Upper lobe of right lung (tissue), 1 donor: ENCODE measurements at regions not wholly inside any gene's neighbourhood (a gene's known extent, or its start where the extent isn't known, plus 50 kb on each side); places are given as distances from the start of the nearest gene placed in this dataset.

ENCODE experiments used
- ATAC-seq: fragments of 200-7000 bp; cut with Tn5 transposase; one replicate; pipeline ENCODE4 v1.9.1; 2020; ENCODE audit warnings: mild to moderate bottlenecking, moderate library complexity
- DNase-seq: peaks from one replicate; pipeline ENCODE4 v3.0.0-alpha.2; 2020
- H3K27ac ChIP-seq: fragments of 200-600 bp; one replicate; pipeline ENCODE4 v1.8.0; 2022
- H3K27me3 ChIP-seq: fragments of 200-600 bp; one replicate; pipeline ENCODE4 v1.8.0; 2022; ENCODE audit warnings: mild to moderate bottlenecking
- H3K36me3 ChIP-seq: fragments of 200-600 bp; one replicate; pipeline ENCODE4 v1.8.0; 2022
- H3K4me1 ChIP-seq: fragments of 200-600 bp; one replicate; pipeline ENCODE4 v1.8.0; 2022
- H3K4me3 ChIP-seq: fragments of 200-600 bp; one replicate; pipeline ENCODE4 v1.8.0; 2022; ENCODE audit warnings: mild to moderate bottlenecking
- H3K9me3 ChIP-seq: fragments of 200-600 bp; one replicate; pipeline ENCODE4 v1.8.0; 2022
- CTCF ChIP-seq: fragments of 200-600 bp; IDR thresholded peaks from one replicate; pipeline ENCODE4 v1.8.0; 2022; ENCODE audit warnings: antibody characterized with exemption
- intact Hi-C: fragments of 100-400 bp; cut with DNase I; formaldehyde crosslinking; loops from one replicate; pipeline ENCODE4 v1.11.0; 2022
- donor health status: DM: no; HTN: yes; CAD: no; lungs with severe emphysema.

- H3K36me3 ChIP-seq: no peaks in the 10 kb centered on the region
- no peak for TF ChIP-seq CTCF
- no peak overlapping the region for H3K27ac ChIP-seq
- ATAC-seq (peak; percentile 33), DNase-seq (peak; percentile 36)
- no peaks in the 10 kb centered on the region for H3K4me1 ChIP-seq
- H3K27me3 ChIP-seq: no peaks in the 10 kb centered on the region
- intact Hi-C loops: no loop called here
- no peak overlapping the region for H3K4me3 ChIP-seq
- H3K9me3 ChIP-seq: peaks cover 4% of the 10 kb centered on the region
Observed at GRCh38 chr1:95701450-95702173, 467.6 kb downstream of the RWDD3 start.

GRCh38 chr1:95703046-95703445 is 469.0 kb downstream of the RWDD3 start:
- Histone ChIP-seq H3K4me3 (no peak overlapping the region), H3K9me3 (peaks cover 4% of the 10 kb centered on the region), H3K4me1 (no peaks in the 10 kb centered on the region), H3K27me3 (no peaks in the 10 kb centered on the region), H3K27ac (no peak overlapping the region), H3K36me3 (no peaks in the 10 kb centered on the region)
- no peak for ATAC-seq
- intact Hi-C loops: no loop called here
- no peak for TF ChIP-seq CTCF
- no peak for DNase-seq

GRCh38 chr1:95716097-95716496 is 482.1 kb downstream of the RWDD3 start:
- Histone ChIP-seq H3K4me3 (no peak overlapping the region), H3K4me1 (no peaks in the 10 kb centered on the region), H3K27ac (no peak overlapping the region), H3K27me3 (no peaks in the 10 kb centered on the region), H3K36me3 (no peaks in the 10 kb centered on the region), H3K9me3 (no peaks in the 10 kb centered on the region)
- ATAC-seq (no peak), DNase-seq (no peak)
- no peak for TF ChIP-seq CTCF
- intact Hi-C loops: no loop called here

- Histone ChIP-seq H3K9me3 (no peaks in the 10 kb centered on the region), H3K36me3 (no peaks in the 10 kb centered on the region), H3K4me1 (no peaks in the 10 kb centered on the region), H3K27me3 (no peaks in the 10 kb centered on the region), H3K27ac (no peak overlapping the region), H3K4me3 (no peak overlapping the region)
- intact Hi-C loops: no loop called here
- DNase-seq: no peak
- no peak for TF ChIP-seq CTCF
- ATAC-seq: no peak
Observed at GRCh38 chr1:95716550-95716949, 482.5 kb downstream of the RWDD3 start.

GRCh38 chr1:95723346-95723745 is 489.3 kb downstream of the RWDD3 start:
- no peaks in the 10 kb centered on the region for H3K27me3 ChIP-seq
- no peaks in the 10 kb centered on the region for H3K36me3 ChIP-seq
- DNase-seq (no peak), ATAC-seq (no peak)
- TF ChIP-seq CTCF: no peak
- H3K4me1 ChIP-seq: no peaks in the 10 kb centered on the region
- intact Hi-C loops: no loop called here
- no peak overlapping the region for H3K27ac ChIP-seq
- H3K4me3 ChIP-seq: no peak overlapping the region
- no peaks in the 10 kb centered on the region for H3K9me3 ChIP-seq

GRCh38 chr1:95728841-95729240 is 494.8 kb downstream of the RWDD3 start:
- DNase-seq (no peak), ATAC-seq (no peak)
- no peak for TF ChIP-seq CTCF
- no peaks in the 10 kb centered on the region for H3K4me1 ChIP-seq
- no peaks in the 10 kb centered on the region for H3K27me3 ChIP-seq
- no peak overlapping the region for H3K27ac ChIP-seq
- H3K4me3 ChIP-seq: no peak overlapping the region
- H3K36me3 ChIP-seq: no peaks in the 10 kb centered on the region
- H3K9me3 ChIP-seq: no peaks in the 10 kb centered on the region
- intact Hi-C loops: no loop called here
